OCI-LY7 (cell line): ENCODE measurements at regions not wholly inside any gene's neighbourhood (a gene's known extent, or its start where the extent isn't known, plus 50 kb on each side); places are given as distances from the start of the nearest gene placed in this dataset.

Experiments used
- EZH2phosphoT487 ChIP-seq: fragments of 200-600 bp; sonication (generic); IDR thresholded peaks from 2 replicates; pipeline ENCODE4 v1.6.1; 2018; ENCODE audit warnings: low read depth, borderline replicate concordance, mild to moderate bottlenecking, mixed run types, antibody characterized with exemption, low read length, moderate library complexity, mixed read lengths
- TF ChIP-seq, protein P1 (sequence below): fragments of 200-600 bp; sonication (generic); conservative IDR thresholded peaks from 2 replicates; pipeline ENCODE4 v1.5.1; 2014; ENCODE audit warnings: mild to moderate bottlenecking, antibody characterized with exemption, low read length, moderate library complexity, mixed read lengths

DNA sequence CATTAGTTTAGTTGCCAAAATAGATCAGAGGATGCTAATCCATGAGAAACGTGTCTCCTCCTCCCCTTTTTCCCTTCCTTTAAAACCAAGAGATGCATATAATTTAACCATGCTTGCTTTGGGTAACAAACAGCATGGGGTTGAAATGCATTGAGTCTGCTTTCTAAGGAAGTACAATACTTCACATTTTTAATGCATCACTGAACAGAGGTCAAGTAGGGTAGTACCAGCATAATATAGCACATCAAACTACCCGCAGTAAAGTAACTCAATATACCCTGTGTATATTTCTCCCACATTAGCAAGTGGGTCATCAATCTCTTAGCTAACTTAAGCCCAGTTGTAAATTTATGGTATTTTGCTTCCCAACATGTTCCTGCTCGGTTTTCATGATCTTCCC is 239.3 kb upstream of the SEMA3C start:
- TF ChIP-seq, protein P1, sequence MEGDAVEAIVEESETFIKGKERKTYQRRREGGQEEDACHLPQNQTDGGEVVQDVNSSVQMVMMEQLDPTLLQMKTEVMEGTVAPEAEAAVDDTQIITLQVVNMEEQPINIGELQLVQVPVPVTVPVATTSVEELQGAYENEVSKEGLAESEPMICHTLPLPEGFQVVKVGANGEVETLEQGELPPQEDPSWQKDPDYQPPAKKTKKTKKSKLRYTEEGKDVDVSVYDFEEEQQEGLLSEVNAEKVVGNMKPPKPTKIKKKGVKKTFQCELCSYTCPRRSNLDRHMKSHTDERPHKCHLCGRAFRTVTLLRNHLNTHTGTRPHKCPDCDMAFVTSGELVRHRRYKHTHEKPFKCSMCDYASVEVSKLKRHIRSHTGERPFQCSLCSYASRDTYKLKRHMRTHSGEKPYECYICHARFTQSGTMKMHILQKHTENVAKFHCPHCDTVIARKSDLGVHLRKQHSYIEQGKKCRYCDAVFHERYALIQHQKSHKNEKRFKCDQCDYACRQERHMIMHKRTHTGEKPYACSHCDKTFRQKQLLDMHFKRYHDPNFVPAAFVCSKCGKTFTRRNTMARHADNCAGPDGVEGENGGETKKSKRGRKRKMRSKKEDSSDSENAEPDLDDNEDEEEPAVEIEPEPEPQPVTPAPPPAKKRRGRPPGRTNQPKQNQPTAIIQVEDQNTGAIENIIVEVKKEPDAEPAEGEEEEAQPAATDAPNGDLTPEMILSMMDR, result no peak
- TF ChIP-seq EZH2phosphoT487, result no peak
